ENCODE measurements at regions not wholly inside any gene's neighbourhood (a gene's known extent, or its start where the extent isn't known, plus 50 kb on each side); places are given as distances from the start of the nearest gene placed in this dataset.

DNA sequence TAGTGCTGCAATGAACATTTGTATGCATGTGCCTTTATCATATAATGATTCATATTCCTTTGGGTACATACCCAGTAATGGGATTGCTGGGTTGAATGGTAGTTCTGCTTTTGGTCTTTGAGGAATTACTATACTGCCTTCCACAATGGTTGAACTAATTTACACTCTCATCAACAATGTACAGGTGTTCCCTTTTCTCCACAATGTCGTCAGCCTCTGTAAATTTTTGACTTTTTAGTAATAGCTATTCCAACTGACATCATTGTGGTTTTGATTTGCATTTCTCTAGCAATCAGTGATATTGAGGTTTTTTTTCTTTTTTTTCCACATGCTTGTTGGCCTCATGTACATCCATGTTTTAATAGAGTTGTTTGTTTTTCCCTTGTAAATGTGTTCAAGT, 2473.5 kb downstream of the PCDH9 start:
- no peak overlapping the region for H3K27ac ChIP-seq
- TF ChIP-seq POLR2A (IDR thresholded peaks at IDR 0.05) (no peak), EP300 (IDR thresholded peaks at IDR 0.05) (no peak)
- TF ChIP-seq, protein P1, sequence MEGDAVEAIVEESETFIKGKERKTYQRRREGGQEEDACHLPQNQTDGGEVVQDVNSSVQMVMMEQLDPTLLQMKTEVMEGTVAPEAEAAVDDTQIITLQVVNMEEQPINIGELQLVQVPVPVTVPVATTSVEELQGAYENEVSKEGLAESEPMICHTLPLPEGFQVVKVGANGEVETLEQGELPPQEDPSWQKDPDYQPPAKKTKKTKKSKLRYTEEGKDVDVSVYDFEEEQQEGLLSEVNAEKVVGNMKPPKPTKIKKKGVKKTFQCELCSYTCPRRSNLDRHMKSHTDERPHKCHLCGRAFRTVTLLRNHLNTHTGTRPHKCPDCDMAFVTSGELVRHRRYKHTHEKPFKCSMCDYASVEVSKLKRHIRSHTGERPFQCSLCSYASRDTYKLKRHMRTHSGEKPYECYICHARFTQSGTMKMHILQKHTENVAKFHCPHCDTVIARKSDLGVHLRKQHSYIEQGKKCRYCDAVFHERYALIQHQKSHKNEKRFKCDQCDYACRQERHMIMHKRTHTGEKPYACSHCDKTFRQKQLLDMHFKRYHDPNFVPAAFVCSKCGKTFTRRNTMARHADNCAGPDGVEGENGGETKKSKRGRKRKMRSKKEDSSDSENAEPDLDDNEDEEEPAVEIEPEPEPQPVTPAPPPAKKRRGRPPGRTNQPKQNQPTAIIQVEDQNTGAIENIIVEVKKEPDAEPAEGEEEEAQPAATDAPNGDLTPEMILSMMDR (IDR thresholded peaks at IDR 0.05), result no peak

DNA sequence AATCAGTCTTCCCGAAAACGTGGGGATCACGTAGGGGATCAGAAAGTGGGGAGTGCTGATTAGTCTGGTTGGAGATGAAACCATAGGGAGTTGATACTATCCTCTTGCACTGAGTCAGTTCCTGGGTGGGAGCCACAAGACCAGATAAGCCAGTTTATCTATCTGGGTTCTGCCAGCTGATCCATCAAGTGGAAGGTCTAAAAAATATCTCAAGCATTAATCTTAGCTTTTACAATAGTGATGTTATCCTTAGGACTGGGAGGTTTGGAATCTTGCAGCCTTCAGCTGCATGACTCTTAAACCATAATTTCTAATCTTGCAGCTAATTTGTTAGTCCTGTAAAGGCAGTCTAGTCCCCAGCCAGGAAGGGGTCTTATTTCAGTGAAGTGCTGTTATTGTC, 2474.2 kb downstream of the PCDH9 start:
- no peaks in the 10 kb centered on the region for H3K27me3 ChIP-seq
- H3K4me1 ChIP-seq, result no peaks in the 10 kb centered on the region
- 79 to 88% methylated on average over 3 of the region's 3 CpGs for WGBS, 2 donors
- DNase-seq (ENCODE audit: low spot score in 2 of 2), result no peak
- TF ChIP-seq POLR2A (IDR thresholded peaks at IDR 0.05) (no peak), EP300 (IDR thresholded peaks at IDR 0.05) (no peak)
- TF ChIP-seq, protein P1 (IDR thresholded peaks at IDR 0.05), result no peak
- H3K27ac ChIP-seq, result no peak overlapping the region
- H3K36me3 ChIP-seq, result no peaks in the 10 kb centered on the region
- no peak overlapping the region for H3K4me3 ChIP-seq
- H3K9me3 ChIP-seq, result no peaks in the 10 kb centered on the region

More for the DNA sequence above, 2473.5 kb downstream of the PCDH9 start:
- no peaks in the 10 kb centered on the region for H3K9me3 ChIP-seq
- H3K36me3 ChIP-seq, result no peaks in the 10 kb centered on the region
- no peaks in the 10 kb centered on the region for H3K4me1 ChIP-seq
- H3K27me3 ChIP-seq, result no peaks in the 10 kb centered on the region
- no peak for DNase-seq (ENCODE audit: low spot score in 2 of 2)
- no peak overlapping the region for H3K4me3 ChIP-seq
- 81 to 82% methylated on average over 1 of the region's 1 CpG for WGBS, 2 donors

DNA sequence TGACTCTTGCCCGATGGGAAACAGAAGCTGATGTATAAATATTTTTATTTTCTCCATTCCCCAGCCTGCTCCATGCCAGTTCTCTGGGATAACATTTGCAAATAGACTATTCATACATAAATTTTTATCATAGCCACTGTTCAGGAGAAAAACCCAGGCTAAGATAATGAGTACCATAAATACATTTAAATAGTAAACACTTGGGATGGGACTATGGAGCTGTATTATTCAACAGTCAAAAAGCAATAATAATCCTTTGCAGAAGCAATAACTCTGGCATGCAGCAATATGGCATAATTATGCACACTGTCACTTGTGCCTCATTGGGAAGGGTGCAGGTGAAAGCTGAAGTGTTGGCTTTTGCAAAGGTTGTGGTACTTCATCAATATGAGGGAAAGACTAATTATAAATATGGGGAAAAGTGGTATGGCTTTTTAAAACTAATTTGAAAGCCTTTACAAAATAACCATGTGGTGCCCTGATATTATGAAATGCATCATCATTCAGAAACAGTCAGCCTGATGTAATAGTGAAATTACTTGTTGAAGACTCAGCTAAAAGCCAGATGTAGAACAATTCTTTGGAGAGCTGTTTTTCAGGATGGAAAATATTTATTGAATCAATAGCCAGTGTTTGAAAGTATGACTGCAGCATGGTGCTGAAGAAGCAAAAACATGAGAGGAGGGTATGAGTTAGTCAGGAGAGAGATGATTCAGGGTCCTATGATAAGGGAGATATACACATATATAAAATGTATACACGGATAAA, 2476.7 kb downstream of the PCDH9 start:
- Histone ChIP-seq H3K4me1 (no peaks in the 10 kb centered on the region), H3K4me3 (no peak overlapping the region), H3K9me3 (no peaks in the 10 kb centered on the region), H3K36me3 (no peaks in the 10 kb centered on the region), H3K27me3 (no peaks in the 10 kb centered on the region), H3K27ac (no peak overlapping the region)
- no peak for TF ChIP-seq POLR2A (IDR thresholded peaks at IDR 0.05)
- TF ChIP-seq, protein P1 (IDR thresholded peaks at IDR 0.05), result no peak
- TF ChIP-seq EP300 (IDR thresholded peaks at IDR 0.05), result no peak
- 49 to 62% methylated on average over 2 of the region's 2 CpGs for WGBS, 2 donors
- DNase-seq (ENCODE audit: low spot score in 2 of 2), result no peak

DNA sequence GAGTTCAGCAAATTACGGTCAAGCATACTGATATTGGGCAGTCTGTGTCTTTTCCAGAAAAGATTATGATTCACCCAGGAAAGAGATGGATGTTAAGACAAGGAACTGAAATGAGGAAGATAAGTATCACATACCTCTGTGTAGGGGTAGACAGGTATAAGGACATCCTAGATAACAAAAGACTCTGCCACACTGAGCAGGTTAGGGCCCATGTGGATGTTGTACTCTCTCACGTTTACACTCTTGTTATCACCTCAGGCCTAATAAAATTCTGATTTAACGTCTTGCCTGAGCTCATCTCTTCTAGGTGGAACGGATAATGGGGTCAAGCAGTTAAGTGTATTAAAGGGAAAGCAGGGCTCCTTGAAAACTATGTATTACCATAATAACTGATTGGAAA, 2480.8 kb downstream of the PCDH9 start:
- H3K4me1 ChIP-seq, result no peaks in the 10 kb centered on the region
- TF ChIP-seq, protein P1 (IDR thresholded peaks at IDR 0.05), result no peak
- no peak for TF ChIP-seq EP300 (IDR thresholded peaks at IDR 0.05)
- TF ChIP-seq POLR2A (IDR thresholded peaks at IDR 0.05), result no peak
- H3K27me3 ChIP-seq, result no peaks in the 10 kb centered on the region
- no peaks in the 10 kb centered on the region for H3K9me3 ChIP-seq
- H3K27ac ChIP-seq, result no peak overlapping the region
- no peak for DNase-seq (ENCODE audit: low spot score in 2 of 2)
- H3K36me3 ChIP-seq, result no peaks in the 10 kb centered on the region
- no peak overlapping the region for H3K4me3 ChIP-seq
- WGBS, 2 donors, result 82 to 84% methylated on average over 4 of the region's 4 CpGs

DNA sequence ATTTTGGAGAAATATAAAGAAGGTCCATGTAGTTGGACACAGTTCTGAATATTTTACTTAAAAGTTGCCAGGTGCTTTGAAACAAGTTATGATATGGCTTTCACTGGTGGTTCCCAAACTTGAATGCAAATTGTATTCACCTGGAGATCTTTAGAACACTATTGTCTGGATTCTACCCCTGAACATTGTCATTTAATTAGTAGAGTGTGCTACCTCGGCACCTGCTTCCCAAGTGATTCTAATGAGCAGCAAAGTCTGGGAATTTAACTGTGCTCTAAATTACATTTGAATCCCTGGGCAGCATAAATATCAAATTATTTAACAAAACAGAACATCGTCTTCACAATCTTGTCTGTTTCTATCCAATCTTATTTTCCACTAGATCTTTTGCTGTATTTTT, 2483.3 kb downstream of the PCDH9 start:
- no peak for DNase-seq (ENCODE audit: low spot score in 2 of 2)
- Histone ChIP-seq H3K9me3 (no peaks in the 10 kb centered on the region), H3K27ac (no peak overlapping the region), H3K4me1 (no peaks in the 10 kb centered on the region), H3K36me3 (no peaks in the 10 kb centered on the region), H3K27me3 (no peaks in the 10 kb centered on the region), H3K4me3 (no peak overlapping the region)
- TF ChIP-seq EP300 (IDR thresholded peaks at IDR 0.05) (no peak), POLR2A (IDR thresholded peaks at IDR 0.05) (no peak)
- TF ChIP-seq, protein P1 (IDR thresholded peaks at IDR 0.05), result no peak
- WGBS, 2 donors, result 88 to 95% methylated on average over 2 of the region's 2 CpGs
